Breast epithelium (tissue), 4 donors: ENCODE measurements at regions not wholly inside any gene's neighbourhood (a gene's known extent, or its start where the extent isn't known, plus 50 kb on each side); places are given as distances from the start of the nearest gene placed in this dataset.

Source experiments
- DNase-seq, 2 donors: peaks; one replicate each; pipeline ENCODE4 v3.0.0-alpha.2; 2019; ENCODE audit warnings: low spot score in 2 of 2
- H3K27ac ChIP-seq, 2 donors: fragments of 200-600 bp; sonication (generic) in 1 of 2; one replicate each; pipeline ENCODE4 v1.5.1; 2016 to 2019; ENCODE audit warnings: mild to moderate bottlenecking in 1 of 2
- H3K27me3 ChIP-seq, 2 donors: fragments of 200-600 bp; sonication (generic) in 1 of 2; one replicate each; pipeline versions ENCODE4 v1.5.1 to v1.6.0; 2017 to 2019; ENCODE audit warnings: control low read depth in 1 of 2, mild to moderate bottlenecking in 1 of 2
- H3K36me3 ChIP-seq: fragments of 200-600 bp; one replicate; pipeline ENCODE4 v1.5.1; 2019
- H3K4me1 ChIP-seq, 2 donors: fragments of 200-600 bp; sonication (generic); one replicate each; pipeline ENCODE4 v1.5.1; 2016 to 2019; ENCODE audit warnings: control low read depth in 1 of 2
- H3K4me3 ChIP-seq, 3 donors: fragments of 200-600 bp; sonication (generic); 1 replicate in 2 of 3; 2 replicates in 1 of 3; pipeline ENCODE4 v1.5.1; 2016 to 2019; ENCODE audit warnings: mild to moderate bottlenecking in 3 of 3, moderate library complexity in 2 of 3
- H3K9me3 ChIP-seq, 2 donors: fragments of 200-600 bp; sonication (generic) in 1 of 2; one replicate each; pipeline ENCODE4 v1.5.1; 2016 to 2019; ENCODE audit warnings: control low read depth in 1 of 2
- CTCF ChIP-seq, 3 donors: fragments of 450-650 bp; IDR thresholded peaks; one replicate each; pipeline ENCODE4 v1.5.1; 2016 to 2017; ENCODE audit warnings: antibody characterized with exemption in 3 of 3, mild to moderate bottlenecking in 3 of 3, moderate library complexity in 3 of 3
- POLR2A ChIP-seq: fragments of 450-650 bp; IDR thresholded peaks from one replicate; pipeline ENCODE4 v1.6.1; 2016; ENCODE audit warnings: antibody characterized with exemption, mild to moderate bottlenecking, moderate library complexity
- POLR2AphosphoS5 ChIP-seq, 3 donors: sonication (generic); formaldehyde crosslinking; IDR thresholded peaks; one replicate each; pipeline ENCODE4 v1.6.1; 2017; ENCODE audit warnings: antibody characterized with exemption in 3 of 3
- intact Hi-C: fragments of 100-400 bp; cut with DNase I; formaldehyde crosslinking; loops from one replicate; pipeline ENCODE4 v1.15.1; 2023; ENCODE audit warnings: low total_unique reads

GRCh38 chr10:78803710-78804109, 265.1 kb upstream of the ZMIZ1 start:
- peak overlapping the region; percentile 76 to 90 for H3K27ac ChIP-seq

GRCh38 chr10:78804411-78805032, 264.2 kb upstream of the ZMIZ1 start:
- peak overlapping the region; percentile 46 to 90 for H3K27ac ChIP-seq
- H3K4me3 ChIP-seq: no peak overlapping the region
- no peaks in the 10 kb centered on the region for H3K9me3 ChIP-seq
- H3K4me1 ChIP-seq: peaks cover 3 to 7% of the 10 kb centered on the region in 2 donors
- intact Hi-C loops: no loop called here
- no peak for TF ChIP-seq CTCF (IDR thresholded peaks at IDR 0.05)
- no peak for TF ChIP-seq POLR2A
- TF ChIP-seq POLR2AphosphoS5 (IDR thresholded peaks at IDR 0.05): no peak
- no peaks in the 10 kb centered on the region for H3K36me3 ChIP-seq
- no peaks in the 10 kb centered on the region for H3K27me3 ChIP-seq
- no peak for DNase-seq

More at GRCh38 chr10:78803710-78804109, 265.1 kb upstream of the ZMIZ1 start:
- H3K4me1 ChIP-seq: peaks cover 3 to 7% of the 10 kb centered on the region in 2 donors
- intact Hi-C loops: no loop called here
- TF ChIP-seq CTCF (IDR thresholded peaks at IDR 0.05) (no peak), POLR2A (no peak), POLR2AphosphoS5 (IDR thresholded peaks at IDR 0.05) (no peak)
- H3K4me3 ChIP-seq: no peak overlapping the region
- no peak for DNase-seq
- H3K36me3 ChIP-seq: no peaks in the 10 kb centered on the region
- H3K9me3 ChIP-seq: no peaks in the 10 kb centered on the region
- H3K27me3 ChIP-seq: no peaks in the 10 kb centered on the region

- intact Hi-C loops: no loop called here
- peak in 1 of 2 donors; percentile 35 for DNase-seq
- H3K9me3 ChIP-seq: no peaks in the 10 kb centered on the region
- no peak overlapping the region for H3K4me3 ChIP-seq
- TF ChIP-seq CTCF (IDR thresholded peaks at IDR 0.05) (no peak), POLR2AphosphoS5 (IDR thresholded peaks at IDR 0.05) (peak in 1 of 3 donors; percentile 69)
- no peaks in the 10 kb centered on the region for H3K36me3 ChIP-seq
- no peaks in the 10 kb centered on the region for H3K27me3 ChIP-seq
- peaks cover 3 to 7% of the 10 kb centered on the region in 2 donors for H3K4me1 ChIP-seq
- H3K27ac ChIP-seq: peak overlapping the region; percentile 46 to 90
These were observed 263.6 kb upstream of the ZMIZ1 start for GRCh38 chr10:78805176-78805575.

GRCh38 chr10:78806681-78807221, 262.0 kb upstream of the ZMIZ1 start:
- Histone ChIP-seq H3K9me3 (no peaks in the 10 kb centered on the region), H3K4me1 (peaks cover 3 to 7% of the 10 kb centered on the region in 2 donors), H3K27ac (peak overlapping the region in 1 of 2 donors; percentile 1), H3K4me3 (no peak overlapping the region), H3K27me3 (no peaks in the 10 kb centered on the region), H3K36me3 (no peaks in the 10 kb centered on the region)
- no peak for DNase-seq
- intact Hi-C loops: no loop called here
- TF ChIP-seq POLR2A: no peak
- TF ChIP-seq CTCF (IDR thresholded peaks at IDR 0.05): no peak
- no peak for TF ChIP-seq POLR2AphosphoS5 (IDR thresholded peaks at IDR 0.05)

GRCh38 chr10:78807504-78808203, 261.1 kb upstream of the ZMIZ1 start:
- no peaks in the 10 kb centered on the region for H3K27me3 ChIP-seq
- H3K36me3 ChIP-seq: no peaks in the 10 kb centered on the region
- H3K27ac ChIP-seq: peak overlapping the region in 1 of 2 donors; percentile 1
- DNase-seq: no peak
- peaks cover 0 to 4% of the 10 kb centered on the region in 2 donors for H3K4me1 ChIP-seq
- intact Hi-C loops: no loop called here
- TF ChIP-seq POLR2A (no peak), POLR2AphosphoS5 (IDR thresholded peaks at IDR 0.05) (no peak), CTCF (IDR thresholded peaks at IDR 0.05) (no peak)
- H3K4me3 ChIP-seq: no peak overlapping the region
- no peaks in the 10 kb centered on the region for H3K9me3 ChIP-seq
